SU-DHL-6 (cell line): ENCODE measurements at regions not wholly inside any gene's neighbourhood (a gene's known extent, or its start where the extent isn't known, plus 50 kb on each side); places are given as distances from the start of the nearest gene placed in this dataset.

ENCODE experiments used
- H2AFZ ChIP-seq: fragments of 200-600 bp; sonication (generic); 2 replicates; pipeline ENCODE4 v1.6.1; 2014; ENCODE audit warnings: low read depth, mild to moderate bottlenecking, moderate library complexity, mixed read lengths, antibody characterized with exemption, low read length; ENCODE audit not compliant: severe bottlenecking
- H3F3A ChIP-seq: fragments of 200-600 bp; shearing (Covaris generic); 2 replicates; pipeline ENCODE4 v1.6.0; 2016; ENCODE audit warnings: antibody characterized with exemption, mild to moderate bottlenecking; ENCODE audit not compliant: insufficient read depth
- H3K27ac ChIP-seq: fragments of 200-600 bp; sonication (generic); 2 replicates; pipeline ENCODE4 v1.5.1; 2016; ENCODE audit warnings: low read depth, mild to moderate bottlenecking, low read length, moderate library complexity, mixed read lengths
- H3K27me3 ChIP-seq: fragments of 200-600 bp; sonication (generic), shearing (Covaris generic); 2 replicates; pipeline ENCODE4 v1.6.0; 2014; ENCODE audit warnings: mild to moderate bottlenecking, low read length
- H3K36me3 ChIP-seq: fragments of 200-600 bp; sonication (generic); 2 replicates; pipeline ENCODE4 v1.6.1; 2014; ENCODE audit warnings: mild to moderate bottlenecking, low read length, mixed read lengths
- H3K4me2 ChIP-seq: fragments of 300-600, 200-600 bp; shearing (Covaris generic), sonication (generic); 2 replicates; pipeline ENCODE4 v1.6.0; 2014; ENCODE audit warnings: low read length, low read depth, mild to moderate bottlenecking; ENCODE audit not compliant: poor library complexity, severe bottlenecking
- H3K4me3 ChIP-seq: fragments of 200-600 bp; sonication (generic); 2 replicates; pipeline ENCODE4 v1.5.1; 2014; ENCODE audit warnings: antibody characterized with exemption, low read length, mild to moderate bottlenecking, mixed read lengths; ENCODE audit not compliant: insufficient read depth, poor library complexity, severe bottlenecking
- H3K79me2 ChIP-seq: fragments of 200-600 bp; sonication (generic); 2 replicates; pipeline ENCODE4 v1.6.1; 2014; ENCODE audit warnings: mild to moderate bottlenecking, low read length, moderate library complexity; ENCODE audit not compliant: insufficient read depth
- H3K9ac ChIP-seq: fragments of 200-600 bp; sonication (generic); 2 replicates; pipeline ENCODE4 v1.7.0; 2014; ENCODE audit warnings: mild to moderate bottlenecking, low read length
- H3K9me2 ChIP-seq: fragments of 200-600 bp; sonication (generic); replicated peaks from 2 replicates; pipeline ENCODE4 v1.6.1; 2014; ENCODE audit warnings: low read length; ENCODE audit not compliant: insufficient read depth
- H3K9me3 ChIP-seq: fragments of 200-600 bp; sonication (generic); 2 replicates; pipeline ENCODE4 v1.6.1; 2014; ENCODE audit warnings: low read length, mixed read lengths; ENCODE audit not compliant: insufficient read depth
- H4K20me1 ChIP-seq: fragments of 200-600 bp; sonication (generic); 2 replicates; pipeline ENCODE4 v1.6.1; 2014; ENCODE audit warnings: low read depth, mild to moderate bottlenecking, antibody characterized with exemption, low read length, moderate library complexity, mixed read lengths
- EZH2phosphoT487 ChIP-seq: fragments of 200-600 bp; sonication (generic), shearing (Covaris generic); conservative IDR thresholded peaks from 2 replicates; pipeline ENCODE4 v1.6.1; 2018; ENCODE audit warnings: mild to moderate bottlenecking, antibody characterized with exemption, low read length, moderate library complexity, mixed read lengths
- TF ChIP-seq, protein P1 (sequence below): fragments of 200-600 bp; sonication (generic); IDR thresholded peaks from one replicate; pipeline ENCODE4 v1.5.1; 2017; ENCODE audit warnings: antibody characterized with exemption, mild to moderate bottlenecking, low read length, moderate library complexity; ENCODE audit not compliant: insufficient read depth, poor library complexity, severe bottlenecking

DNA sequence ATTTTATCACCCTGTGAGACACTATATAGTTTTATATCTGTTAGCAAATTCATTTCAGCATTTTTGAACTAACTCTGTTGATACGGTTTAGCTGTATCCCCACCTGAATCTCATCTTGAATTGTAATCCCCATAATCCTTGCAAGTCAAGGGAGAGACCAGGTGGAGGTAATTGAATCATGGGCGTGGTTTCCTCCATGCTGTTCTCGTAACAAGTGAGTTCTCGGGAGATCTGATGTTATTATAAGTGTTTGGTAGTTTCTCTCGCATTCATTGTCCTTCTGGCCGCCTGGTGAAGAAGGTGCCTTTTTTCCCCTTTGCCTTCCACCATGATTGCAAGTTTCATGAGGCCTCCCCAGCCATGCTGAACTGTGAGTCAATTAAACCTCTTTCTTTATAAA, 53.2 kb upstream of the TMC3 start:
- Histone ChIP-seq H3K79me2 (no peaks in the 10 kb centered on the region), H3K9me3 (no peaks in the 10 kb centered on the region), H4K20me1 (no peaks in the 10 kb centered on the region), H2AFZ (no peak overlapping the region), H3K27me3 (no peaks in the 10 kb centered on the region), H3K9ac (no peak overlapping the region), H3K4me2 (no peak overlapping the region), H3F3A (no peaks in the 10 kb centered on the region), H3K4me3 (no peak overlapping the region), H3K9me2 (no peaks in the 10 kb centered on the region), H3K27ac (no peak overlapping the region), H3K36me3 (no peaks in the 10 kb centered on the region)
- no peak for TF ChIP-seq EZH2phosphoT487
- TF ChIP-seq, protein P1, sequence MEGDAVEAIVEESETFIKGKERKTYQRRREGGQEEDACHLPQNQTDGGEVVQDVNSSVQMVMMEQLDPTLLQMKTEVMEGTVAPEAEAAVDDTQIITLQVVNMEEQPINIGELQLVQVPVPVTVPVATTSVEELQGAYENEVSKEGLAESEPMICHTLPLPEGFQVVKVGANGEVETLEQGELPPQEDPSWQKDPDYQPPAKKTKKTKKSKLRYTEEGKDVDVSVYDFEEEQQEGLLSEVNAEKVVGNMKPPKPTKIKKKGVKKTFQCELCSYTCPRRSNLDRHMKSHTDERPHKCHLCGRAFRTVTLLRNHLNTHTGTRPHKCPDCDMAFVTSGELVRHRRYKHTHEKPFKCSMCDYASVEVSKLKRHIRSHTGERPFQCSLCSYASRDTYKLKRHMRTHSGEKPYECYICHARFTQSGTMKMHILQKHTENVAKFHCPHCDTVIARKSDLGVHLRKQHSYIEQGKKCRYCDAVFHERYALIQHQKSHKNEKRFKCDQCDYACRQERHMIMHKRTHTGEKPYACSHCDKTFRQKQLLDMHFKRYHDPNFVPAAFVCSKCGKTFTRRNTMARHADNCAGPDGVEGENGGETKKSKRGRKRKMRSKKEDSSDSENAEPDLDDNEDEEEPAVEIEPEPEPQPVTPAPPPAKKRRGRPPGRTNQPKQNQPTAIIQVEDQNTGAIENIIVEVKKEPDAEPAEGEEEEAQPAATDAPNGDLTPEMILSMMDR: no peak

DNA sequence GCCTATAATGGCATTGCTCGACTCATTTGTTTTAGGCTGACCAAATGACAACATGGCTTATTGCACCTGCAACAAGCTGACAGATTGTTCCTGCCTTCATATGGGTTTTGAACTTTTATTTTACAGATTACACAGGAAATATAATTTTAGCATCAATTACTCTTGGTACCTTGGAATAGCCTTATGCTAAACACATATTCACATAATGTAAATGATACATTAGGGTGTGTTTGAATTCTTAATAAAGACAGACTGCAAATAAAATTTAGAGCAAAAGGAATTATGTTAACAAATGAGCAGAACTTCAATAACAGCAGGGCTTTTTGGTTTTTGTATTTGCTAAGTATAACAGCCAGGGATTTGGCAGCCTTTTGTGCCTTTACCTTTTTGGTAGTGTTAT, 51.9 kb upstream of the TMC3 start:
- Histone ChIP-seq H2AFZ (no peak overlapping the region), H3K9ac (no peak overlapping the region), H3K36me3 (no peaks in the 10 kb centered on the region), H3F3A (no peaks in the 10 kb centered on the region), H3K79me2 (no peaks in the 10 kb centered on the region), H3K4me3 (no peak overlapping the region), H3K27ac (no peak overlapping the region), H4K20me1 (no peaks in the 10 kb centered on the region), H3K4me2 (no peak overlapping the region), H3K27me3 (no peaks in the 10 kb centered on the region), H3K9me3 (no peaks in the 10 kb centered on the region), H3K9me2 (no peaks in the 10 kb centered on the region)
- TF ChIP-seq, protein P1: no peak
- no peak for TF ChIP-seq EZH2phosphoT487
